IPS-NIHi11 (cell line): ENCODE measurements at regions not wholly inside any gene's neighbourhood (a gene's known extent, or its start where the extent isn't known, plus 50 kb on each side); places are given as distances from the start of the nearest gene placed in this dataset.
"Not testable (repeated sequence)": the region's sequence is repeated elsewhere in the genome, so short reads cannot be mapped to it uniquely, and the experiment has no call there.

Experiments used
- DNase-seq: peaks from one replicate; pipeline ENCODE4 v3.0.0; 2012; ENCODE audit warnings: mixed read lengths, low spot score

DNA sequence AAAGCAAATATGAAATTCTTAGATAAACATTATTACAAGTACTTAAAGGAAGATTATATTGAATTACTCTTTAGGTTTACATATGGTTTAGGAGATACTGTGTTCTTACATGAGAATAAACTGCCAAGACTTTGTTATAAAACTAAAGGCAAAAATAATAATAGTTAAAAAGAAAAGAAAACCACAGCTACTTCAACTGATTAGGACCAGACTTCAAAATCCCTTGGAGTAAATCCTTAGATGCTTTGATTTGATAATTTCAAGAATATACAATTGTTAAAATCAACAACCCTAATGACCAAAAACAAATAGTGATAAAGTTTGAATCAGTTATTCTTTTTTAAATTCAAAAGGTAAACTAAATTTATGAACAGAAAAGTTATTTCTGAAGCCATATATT is 389.6 kb upstream of the COX7C start:
- no peak for DNase-seq

DNA sequence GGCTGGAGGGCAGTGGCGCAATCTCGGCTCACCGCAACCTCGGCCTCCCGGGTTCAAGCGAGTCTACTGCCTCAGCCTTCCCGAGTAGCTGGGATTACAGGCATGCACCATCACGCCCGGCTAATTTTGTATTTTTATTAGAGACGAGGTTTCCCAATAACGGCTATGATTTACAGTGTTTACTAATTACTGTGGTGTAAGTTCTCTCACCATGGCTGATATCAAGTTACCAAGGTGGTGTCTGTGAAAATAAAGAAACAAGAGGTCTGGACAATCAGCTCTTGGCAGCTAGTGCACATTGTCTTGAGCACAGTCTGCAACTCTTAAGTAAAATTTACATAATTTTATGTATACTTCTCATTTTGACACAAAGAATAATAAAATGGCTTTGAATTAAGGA is 385.5 kb upstream of the COX7C start:
- DNase-seq = peak; percentile 10

DNA sequence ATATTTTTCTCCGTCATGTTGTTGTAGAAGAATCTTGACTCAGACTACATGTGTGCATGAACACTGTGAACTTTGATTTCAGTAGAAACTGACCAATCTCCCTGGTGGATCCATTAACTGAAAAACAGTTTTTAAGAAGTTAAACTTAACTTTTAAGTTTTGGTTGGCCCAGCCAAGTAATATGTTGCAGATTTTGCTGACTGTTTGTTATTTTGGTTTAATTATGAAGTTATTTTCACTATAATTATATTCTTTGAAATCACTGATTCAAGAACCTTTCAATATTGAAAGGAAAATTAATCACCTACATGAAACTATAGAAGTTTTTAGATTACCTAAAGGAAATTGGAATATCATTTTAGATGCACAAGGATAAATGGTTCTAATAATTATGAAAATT is 373.6 kb upstream of the COX7C start:
- no peak for DNase-seq

DNA sequence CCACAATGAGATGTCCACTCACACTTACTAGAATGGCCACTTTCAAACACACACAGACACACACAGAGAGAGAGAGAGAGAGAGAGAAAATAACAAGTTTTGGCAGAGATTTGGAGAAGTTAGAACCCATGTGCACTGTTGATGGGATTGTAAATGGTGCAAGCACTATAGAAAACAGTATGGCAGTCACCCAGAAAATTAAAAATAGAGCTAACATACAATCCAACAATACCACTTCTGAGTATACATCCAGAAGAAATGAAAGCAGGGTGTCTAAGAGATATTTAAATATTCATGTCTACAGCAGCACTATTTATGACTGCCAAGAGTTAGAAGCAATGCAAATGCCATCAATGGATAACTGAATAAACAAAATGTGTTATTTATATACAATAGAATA is 359.9 kb upstream of the COX7C start:
- no peak for DNase-seq

DNA sequence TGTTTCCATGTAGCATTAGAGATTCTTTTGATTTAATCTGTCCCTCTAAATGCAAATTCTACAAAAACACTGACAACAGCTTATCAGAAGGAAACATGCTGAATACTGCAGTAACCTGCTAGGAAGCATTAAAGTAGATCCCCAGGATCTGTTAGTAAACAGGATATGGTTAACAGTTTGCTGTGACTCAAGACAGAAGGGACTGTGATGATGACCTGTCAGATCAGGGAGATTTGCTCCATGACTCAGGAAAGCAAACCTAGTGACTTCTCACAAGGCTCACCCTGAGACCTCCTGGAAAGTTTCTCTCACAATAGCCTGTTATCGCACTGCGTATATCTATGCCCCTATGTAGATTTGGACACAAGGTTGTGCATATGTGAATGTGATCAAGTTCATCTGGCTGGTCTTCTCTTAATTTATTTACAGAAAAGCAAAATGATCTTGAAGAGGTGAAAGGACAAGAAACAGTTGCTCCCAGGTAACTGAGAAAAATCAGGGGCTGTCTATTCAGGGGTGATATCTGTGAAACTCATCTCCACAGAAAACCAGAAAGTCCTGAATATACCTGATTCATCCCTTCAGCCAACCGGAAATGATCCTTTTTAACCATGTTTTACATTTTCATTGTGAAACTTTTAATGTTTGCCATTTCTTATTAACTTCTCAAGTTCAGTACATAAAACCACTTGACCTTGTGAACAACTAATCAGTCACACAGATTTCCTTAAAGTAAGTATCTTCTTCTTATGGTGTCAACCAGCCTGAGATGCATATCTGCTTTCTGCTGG is 333.1 kb upstream of the COX7C start:
- not testable (repeated sequence) for DNase-seq

DNA sequence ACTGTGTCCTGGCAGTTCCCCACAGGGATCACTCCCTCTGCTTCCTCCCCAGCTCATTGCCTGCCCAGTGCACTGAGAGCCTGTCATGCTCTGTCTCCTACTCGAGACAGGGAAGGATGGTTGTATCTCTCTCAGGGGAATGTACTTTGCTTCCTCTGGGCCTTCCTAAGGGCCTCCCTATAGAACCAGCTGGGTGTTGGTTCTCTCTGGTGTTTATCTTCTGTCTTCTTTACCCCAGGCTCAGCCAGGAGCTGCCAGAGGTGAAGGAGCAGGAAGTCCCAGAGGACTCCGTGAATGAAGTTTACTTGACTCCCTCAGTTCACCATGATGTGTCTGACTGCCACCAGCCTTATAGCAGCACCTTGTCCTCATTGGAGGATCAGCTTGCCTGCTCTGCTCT is 330.3 kb upstream of the COX7C start:
- DNase-seq = not testable (repeated sequence)

DNA sequence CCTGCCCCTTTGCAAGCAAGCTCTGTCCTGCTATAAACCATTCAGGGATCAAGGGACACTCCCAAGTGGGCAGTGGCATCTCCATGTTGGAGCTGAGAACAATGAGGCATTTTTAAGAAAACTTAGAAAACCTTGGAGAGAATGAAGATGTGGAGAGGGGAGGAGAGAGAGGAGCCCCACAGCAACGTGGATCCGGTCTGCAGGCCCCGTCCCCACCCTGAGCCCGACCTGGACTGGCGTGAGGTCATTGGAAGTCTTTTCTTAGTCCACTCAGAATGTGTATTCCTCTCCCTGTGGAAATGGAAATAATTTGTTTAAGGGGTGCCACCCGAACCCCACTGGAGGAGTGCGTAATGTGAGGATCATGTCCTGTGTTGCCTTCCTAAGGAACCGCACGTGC is 328.0 kb upstream of the COX7C start:
- DNase-seq = not testable (repeated sequence)

DNA sequence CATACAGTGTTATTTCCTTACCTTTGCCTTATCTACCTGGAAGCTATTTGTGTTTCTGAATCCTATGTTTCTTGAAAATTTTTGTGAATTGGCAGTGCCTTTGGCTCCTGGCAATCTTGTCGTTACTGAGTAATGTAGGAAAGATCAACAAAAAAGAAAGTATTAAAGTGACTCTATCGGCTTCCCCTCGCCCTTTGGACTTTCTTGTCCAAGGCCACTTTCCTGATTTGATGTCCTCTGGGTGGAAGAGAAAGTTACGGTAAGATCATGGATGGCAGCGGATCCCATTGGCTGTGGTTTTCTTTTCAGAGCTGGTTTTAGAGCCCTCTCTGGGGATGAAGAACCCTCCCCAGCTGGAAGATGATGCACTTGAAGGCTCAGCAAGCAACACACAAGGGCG is 324.9 kb upstream of the COX7C start:
- DNase-seq = not testable (repeated sequence)

DNA sequence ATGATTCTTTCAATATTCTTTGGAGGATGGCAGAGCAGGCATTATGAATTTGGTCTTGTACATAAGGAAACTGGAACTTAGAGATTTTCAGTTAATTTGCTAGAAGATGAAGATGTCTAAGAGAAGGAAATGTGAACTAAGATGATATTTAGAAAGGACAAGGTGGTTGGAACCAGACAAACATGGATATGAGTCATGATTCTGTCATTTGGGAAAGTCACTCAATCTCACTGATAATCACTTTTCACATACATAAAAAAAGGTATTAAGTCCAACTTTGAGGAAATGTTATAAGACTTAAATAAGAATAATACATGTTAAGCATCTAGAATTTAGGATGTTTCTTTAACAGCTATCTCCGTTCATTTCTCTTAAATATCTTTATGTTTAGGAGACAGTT is 315.1 kb upstream of the COX7C start:
- not testable (repeated sequence) for DNase-seq

DNA sequence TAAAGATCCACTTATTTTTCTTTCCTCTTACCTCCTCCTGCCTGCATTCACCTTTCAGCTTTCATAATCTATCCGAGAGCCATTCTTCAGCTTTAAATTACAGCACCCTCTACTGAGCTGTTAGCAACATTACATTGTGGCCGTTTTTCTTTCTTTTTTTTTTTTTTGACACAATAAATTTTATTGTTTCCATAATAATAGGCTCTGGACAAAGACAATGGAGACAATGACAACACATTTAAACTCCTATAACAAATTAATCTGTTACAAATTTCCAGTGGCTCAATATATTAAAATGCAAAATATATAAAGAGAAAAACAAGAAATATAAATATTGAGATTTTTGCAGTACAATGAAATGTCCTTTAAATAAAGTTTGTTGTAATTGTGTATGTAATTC is 312.7 kb upstream of the COX7C start:
- not testable (repeated sequence) for DNase-seq

DNA sequence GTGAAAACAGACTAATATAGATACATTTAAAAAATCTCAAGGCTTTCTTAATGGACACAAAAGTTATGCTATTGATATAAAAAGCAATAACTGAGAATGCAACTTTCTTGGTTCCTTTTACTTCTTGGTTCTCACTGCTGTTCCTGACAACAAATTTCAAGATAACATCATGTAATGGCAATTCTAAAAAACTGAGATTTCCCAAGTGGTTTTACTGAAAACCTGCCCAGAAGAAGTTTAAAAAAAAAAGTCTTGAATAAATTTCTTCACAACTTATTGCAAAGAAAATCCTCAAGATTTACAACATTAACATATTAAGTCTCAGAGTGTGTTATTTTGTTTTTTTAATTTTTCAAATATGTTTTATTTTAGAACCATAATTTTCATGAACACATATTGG is 302.8 kb upstream of the COX7C start:
- no peak for DNase-seq

DNA sequence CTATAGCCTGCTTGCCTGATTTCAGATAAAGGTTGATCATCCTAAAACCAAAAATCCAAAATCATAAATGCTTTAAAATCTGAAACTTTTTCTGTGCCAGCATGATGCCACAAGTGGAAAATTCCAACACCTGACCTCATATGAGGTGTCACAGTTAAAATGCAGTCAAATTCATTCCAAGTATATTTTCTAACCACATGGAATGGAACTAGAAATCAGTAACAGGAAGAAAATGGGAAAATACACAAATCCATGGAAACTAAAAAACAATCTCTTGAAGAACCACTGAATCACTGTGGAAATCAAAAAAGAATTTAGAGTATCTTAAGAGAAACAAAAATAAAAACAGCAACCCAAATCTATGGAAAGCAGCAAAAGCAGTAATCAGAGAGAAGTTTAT is 297.5 kb upstream of the COX7C start:
- DNase-seq = no peak

DNA sequence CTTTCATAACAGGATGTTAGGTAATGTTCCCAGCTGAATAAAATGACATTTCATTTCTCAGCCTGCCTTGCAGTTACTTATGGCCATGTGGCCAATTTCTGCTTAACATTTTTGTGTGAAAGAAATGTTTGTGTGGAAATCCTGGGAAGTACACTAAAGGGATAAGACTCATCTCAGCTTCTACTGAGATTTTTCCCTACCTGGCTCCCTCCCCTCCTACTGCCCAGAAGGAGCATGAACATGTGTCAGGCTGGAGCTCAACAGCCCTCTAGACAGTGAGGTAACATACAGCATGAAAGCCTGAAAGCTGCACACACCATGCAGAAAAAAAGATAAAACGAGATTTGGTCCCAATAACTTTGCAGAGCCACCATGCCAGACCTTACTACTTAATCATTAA is 288.4 kb upstream of the COX7C start:
- no peak for DNase-seq

DNA sequence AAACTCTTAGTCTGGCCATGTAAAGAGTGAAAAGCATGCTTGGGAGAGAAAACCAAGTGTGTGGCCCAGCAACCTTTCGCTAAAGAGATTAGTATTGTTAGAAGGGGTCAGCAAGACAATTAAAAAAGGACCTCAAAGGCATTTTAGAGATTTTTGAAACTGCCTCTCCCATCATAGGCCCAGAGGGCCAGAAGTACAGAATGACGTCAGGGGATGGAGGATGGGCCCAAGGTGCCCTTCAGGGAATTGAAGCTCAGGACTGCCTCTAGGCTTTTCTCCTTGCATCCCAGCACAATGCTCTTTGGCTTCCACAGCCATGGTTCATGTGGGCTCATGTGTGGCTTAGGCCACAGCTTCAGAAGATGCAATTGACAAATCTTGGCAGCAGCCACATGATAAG is 287.0 kb upstream of the COX7C start:
- no peak for DNase-seq

DNA sequence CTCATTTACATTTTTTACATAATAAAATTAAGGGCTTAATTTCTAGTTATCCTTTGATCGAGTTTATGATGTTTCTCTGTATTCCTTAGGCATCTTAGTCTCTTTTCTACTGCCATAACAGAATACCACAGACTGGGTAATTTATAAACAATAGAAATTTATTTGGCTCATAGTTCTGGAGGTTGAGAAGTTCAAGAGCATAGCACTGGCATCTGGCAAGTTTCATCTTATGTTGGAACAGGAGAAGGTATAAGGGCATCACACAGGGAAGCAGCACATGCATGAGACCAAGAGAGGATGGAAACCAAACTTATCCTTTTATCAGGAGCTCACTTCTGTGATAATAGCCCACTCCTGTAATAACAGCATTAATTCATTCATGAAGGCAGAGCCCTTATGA is 284.9 kb upstream of the COX7C start:
- DNase-seq = no peak

DNA sequence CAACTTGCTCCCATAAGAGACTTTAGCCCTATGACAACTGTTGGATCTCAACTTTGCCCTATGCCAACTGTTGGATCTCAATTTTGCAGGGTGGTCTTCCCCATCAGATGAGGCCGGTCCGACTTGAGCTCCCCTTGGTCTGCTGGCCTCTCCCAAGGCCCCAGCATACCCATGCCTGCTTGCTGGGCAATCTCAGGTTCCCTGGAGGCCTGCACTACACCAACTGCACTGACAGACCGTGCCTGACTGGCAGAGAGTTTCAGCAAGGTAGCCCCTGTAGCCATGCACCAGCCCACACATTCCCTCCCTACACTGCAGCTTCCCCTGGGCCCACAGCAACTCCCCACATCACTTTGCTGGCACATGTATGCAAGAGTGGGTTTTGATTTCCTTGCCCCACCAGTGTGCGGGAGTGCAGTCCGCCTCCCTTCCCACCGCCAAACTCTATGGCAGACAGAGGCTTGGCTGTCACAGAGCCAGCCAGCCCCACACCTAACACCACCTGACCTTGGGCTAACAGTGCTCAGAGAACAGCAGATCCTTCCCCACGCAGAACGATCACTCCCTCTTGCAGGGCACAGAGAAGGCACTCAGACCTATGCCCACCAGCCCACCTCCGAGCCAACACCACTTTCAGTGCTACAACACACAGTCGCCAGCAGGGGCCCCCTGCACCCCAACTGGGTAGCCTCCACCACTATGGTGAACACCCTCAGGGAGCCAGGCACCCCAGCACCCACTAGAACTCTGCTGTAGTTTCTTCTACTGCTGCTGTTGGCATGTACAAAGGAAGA is 279.9 kb upstream of the COX7C start:
- peak; percentile 18 for DNase-seq

DNA sequence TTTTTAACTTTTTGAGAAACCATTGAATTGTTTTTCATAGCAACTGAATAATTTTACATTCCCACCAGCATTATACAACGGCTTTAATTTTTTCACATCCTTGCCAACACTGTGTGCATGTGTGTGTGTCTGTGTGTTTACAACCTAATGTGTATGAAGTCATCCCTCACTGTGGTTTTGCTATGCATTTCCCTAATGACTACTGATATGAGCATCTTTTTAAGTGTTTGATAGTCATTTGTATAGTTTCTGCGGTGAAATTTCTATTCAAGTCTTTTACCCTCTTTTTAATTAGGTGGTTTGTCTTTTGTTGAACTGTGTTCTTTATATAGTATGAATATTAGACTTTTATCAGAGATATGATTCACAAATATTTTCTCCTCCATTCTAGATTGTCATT is 263.1 kb upstream of the COX7C start:
- no peak for DNase-seq

DNA sequence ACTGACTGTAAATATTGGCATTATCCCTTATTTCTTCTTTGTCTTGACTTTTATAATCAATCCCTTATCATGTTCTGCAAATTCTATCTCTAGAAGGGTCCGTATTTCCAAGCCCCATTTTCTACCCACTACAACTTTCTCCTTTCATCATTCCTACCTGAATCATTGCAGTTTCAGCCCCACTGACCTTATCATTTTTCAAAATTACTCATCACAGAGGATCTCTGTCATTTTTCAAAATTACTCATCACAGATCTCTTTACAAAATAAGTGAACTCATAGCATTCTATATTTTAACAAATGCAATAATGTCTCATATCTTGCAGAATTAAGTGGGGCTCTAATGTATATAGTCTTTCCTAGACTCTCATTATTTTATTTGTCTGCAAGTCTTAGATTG is 256.9 kb upstream of the COX7C start:
- no peak for DNase-seq

DNA sequence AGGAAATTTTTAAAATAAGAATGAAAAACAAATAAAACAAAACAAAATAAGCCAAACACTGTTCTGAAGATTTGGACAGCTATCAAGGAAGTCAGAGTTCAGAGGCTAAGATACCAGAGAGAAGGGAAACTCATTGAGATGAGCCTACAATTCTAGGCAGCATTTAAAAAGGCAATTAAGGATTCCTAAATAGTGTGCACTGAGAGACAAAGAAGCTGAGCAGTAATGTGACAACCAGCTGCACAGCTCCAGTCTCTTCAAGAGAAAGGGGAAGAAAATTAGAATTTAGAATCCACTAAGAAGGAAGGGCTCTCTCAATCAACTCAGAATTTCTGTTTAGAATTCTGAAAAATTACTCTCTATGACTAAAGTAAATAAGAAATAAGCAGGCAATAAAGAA is 246.7 kb upstream of the COX7C start:
- no peak for DNase-seq

DNA sequence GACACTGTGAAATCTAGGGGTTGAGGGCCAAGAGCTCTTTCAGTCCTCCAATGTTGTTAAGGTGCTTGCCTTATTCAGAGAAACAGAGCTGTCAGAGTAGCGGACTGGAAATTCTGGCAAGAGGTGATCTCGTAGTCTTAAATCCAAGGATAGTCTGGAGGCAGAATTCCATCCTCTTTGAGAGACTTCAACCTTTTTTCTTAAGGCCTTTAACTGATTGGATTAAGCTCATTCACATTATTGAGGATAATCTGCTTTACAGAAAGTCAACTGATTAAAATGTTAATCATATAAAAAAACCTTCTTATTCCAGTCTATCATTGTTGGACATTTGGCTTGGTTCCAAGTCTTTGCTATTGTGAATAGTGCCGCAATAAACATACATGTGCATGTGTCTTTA is 243.1 kb upstream of the COX7C start:
- no peak for DNase-seq

DNA sequence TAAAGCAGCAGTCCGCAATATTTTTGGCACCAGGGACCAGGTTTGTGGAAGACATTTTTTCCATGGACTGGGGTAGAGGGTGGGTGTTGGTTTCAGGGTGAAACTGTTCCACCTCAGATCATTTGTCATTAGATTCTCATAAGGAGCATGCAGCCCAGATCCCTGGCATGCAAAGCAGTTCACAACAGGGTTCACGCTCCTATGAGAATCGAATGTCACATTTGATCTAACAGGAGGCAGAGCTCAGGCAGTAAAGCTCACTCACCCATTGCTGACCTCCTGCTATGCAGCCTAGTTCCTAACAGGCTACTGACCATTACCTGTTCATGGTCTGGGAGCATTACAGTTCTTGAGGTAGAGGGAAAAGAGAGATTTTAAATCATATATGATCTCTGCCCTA is 241.5 kb upstream of the COX7C start:
- no peak for DNase-seq

DNA sequence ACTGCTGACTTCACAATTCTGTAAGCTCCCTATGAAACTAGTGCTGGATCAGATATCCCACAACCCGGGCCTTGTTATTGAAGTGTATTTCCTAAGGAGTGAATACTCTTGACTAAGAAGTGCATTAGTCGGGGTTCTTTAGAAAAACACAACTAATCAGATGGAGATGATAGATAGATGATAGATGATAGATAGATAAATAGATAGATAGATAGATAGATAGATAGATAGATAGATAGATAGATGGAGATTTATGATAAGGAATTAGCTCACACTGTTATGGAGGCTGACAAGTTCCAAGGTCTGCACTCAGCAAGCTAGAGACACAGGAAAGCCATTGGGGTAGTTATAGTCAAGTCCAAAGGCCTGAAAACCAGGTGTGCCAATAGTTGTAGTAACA is 214.6 kb upstream of the COX7C start:
- DNase-seq = no peak

DNA sequence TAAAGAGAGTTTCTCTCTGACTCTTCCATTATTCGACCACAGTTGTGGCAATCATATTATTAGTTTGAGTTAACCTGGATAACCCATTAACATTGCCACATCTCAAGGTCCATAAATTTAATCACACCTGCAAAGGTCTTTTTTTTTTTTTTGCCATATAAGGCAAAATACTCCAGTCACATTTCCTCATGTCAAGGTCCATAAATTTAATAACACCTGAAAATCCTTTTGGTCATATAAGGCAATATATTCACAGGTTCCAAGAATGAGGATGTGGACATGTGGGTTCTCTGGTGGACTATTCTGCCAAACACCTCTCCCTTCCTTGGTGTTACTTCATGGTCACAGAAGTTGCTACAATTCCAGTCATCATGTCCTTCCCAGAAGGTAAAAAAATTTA is 213.5 kb upstream of the COX7C start:
- no peak for DNase-seq

DNA sequence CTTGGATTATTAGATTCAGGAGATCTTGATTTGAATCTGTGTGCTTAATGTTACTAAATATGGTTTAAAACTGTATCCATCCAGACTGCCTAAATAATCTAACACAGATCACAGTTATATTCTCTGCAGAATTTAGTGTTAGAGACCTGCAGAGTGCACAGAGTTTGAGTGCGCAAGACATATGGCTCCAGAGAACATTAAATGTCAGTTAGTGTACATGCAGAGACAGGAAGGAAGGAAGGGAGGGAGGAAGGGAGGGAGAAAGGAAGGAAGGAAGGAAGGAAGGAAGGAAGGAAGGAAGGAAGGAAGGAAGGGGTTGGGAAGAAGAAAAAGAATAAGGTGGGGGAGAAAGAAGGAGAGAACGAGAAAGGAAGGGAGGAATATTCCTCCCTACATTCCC is 210.0 kb upstream of the COX7C start:
- DNase-seq = no peak
